ENCODE measurements at regions not wholly inside any gene's neighbourhood (a gene's known extent, or its start where the extent isn't known, plus 50 kb on each side); places are given as distances from the start of the nearest gene placed in this dataset.

DNA sequence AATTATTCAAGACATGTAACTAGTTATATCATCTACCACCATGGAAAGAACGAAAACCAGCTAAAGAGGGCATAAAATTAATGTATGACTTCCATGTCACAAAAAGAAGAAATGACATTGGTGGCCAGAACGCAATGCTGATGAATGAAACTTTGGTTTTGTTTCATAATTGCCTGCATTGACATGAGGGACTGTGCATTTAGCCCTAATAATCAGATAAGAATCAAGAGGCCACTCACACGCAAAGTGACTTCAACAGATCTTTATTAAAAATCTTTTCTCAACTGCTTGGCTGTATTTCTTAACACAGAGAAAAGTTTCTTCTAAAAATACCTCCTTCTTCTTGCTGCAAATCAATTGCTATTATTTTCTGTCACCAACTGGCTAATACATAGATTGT, 184.7 kb upstream of the RUNX1 start:
- TF ChIP-seq IRF3 (IDR thresholded peaks at IDR 0.05; ENCODE audit: low read depth, low read length) (no peak), USF2 (IDR thresholded peaks at IDR 0.05; ENCODE audit: borderline replicate concordance, low read depth, low read length) (no peak), RFX5 (IDR thresholded peaks at IDR 0.05; ENCODE audit: low read length) (no peak), CTCF (IDR thresholded peaks at IDR 0.05) (no peak), SIN3A (IDR thresholded peaks at IDR 0.05; ENCODE audit: borderline replicate concordance, low read depth, low read length) (no peak), RAD21 (IDR thresholded peaks at IDR 0.05; ENCODE audit: low read length) (no peak), JUND (IDR thresholded peaks at IDR 0.05) (no peak), TCF12 (IDR thresholded peaks at IDR 0.05) (no peak), GATA2 (CRISPR knock-in tag; IDR thresholded peaks at IDR 0.05) (no peak), FOXM1 (IDR thresholded peaks at IDR 0.05; ENCODE audit: low read depth) (no peak), RCOR1 (IDR thresholded peaks at IDR 0.05; ENCODE audit: low read length) (no peak), TAF1 (IDR thresholded peaks at IDR 0.05; ENCODE audit: borderline replicate concordance, low read depth, low read length) (no peak), NRF1 (IDR thresholded peaks at IDR 0.05; ENCODE audit: low read depth, low read length) (no peak), MEF2A (IDR thresholded peaks at IDR 0.05; ENCODE audit: borderline replicate concordance, low read depth) (no peak), RXRA (IDR thresholded peaks at IDR 0.05; ENCODE audit: borderline replicate concordance, low read depth) (no peak), POLR2AphosphoS5 (IDR thresholded peaks at IDR 0.05; ENCODE audit: low read depth, low read length) (no peak), MAX (IDR thresholded peaks at IDR 0.05; ENCODE audit: low read depth) (no peak)
- TF ChIP-seq, protein P1, sequence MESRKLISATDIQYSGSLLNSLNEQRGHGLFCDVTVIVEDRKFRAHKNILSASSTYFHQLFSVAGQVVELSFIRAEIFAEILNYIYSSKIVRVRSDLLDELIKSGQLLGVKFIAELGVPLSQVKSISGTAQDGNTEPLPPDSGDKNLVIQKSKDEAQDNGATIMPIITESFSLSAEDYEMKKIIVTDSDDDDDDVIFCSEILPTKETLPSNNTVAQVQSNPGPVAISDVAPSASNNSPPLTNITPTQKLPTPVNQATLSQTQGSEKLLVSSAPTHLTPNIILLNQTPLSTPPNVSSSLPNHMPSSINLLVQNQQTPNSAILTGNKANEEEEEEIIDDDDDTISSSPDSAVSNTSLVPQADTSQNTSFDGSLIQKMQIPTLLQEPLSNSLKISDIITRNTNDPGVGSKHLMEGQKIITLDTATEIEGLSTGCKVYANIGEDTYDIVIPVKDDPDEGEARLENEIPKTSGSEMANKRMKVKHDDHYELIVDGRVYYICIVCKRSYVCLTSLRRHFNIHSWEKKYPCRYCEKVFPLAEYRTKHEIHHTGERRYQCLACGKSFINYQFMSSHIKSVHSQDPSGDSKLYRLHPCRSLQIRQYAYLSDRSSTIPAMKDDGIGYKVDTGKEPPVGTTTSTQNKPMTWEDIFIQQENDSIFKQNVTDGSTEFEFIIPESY (IDR thresholded peaks at IDR 0.05; ENCODE audit: borderline replicate concordance, low read depth), result no peak
- H3K4me3 ChIP-seq (ENCODE audit: low read depth in 2 of 2, low read length in 1 of 2), result no peak overlapping the region
- no peak overlapping the region for H3K9ac ChIP-seq
- CTCF ChIA-PET, result interaction anchor here (0.7 kb wide), 1 partner anchor 20 kb away, joined by 3 read pairs; no protein-coding TSS in a partner anchor
- no peaks in the 10 kb centered on the region for H4K20me1 ChIP-seq (ENCODE audit: insufficient read depth)
- no peaks in the 10 kb centered on the region for H3F3A ChIP-seq (replicated peaks; ENCODE audit: insufficient read depth)
- no peaks in the 10 kb centered on the region for H3K79me2 ChIP-seq (ENCODE audit: insufficient read depth)
- H3K9me2 ChIP-seq, result no peaks in the 10 kb centered on the region
- WGBS (ENCODE audit: low lambda C conversion rate), result 85% methylated on average over 3 of the region's 3 CpGs
- H3K9me3 ChIP-seq, result no peaks in the 10 kb centered on the region
- no peak overlapping the region for H2AFZ ChIP-seq (ENCODE audit: low read depth)
- H3K27ac ChIP-seq (ENCODE audit: low read depth in 2 of 2, low read length in 1 of 2), result no peak overlapping the region
- H3K4me2 ChIP-seq, result no peak overlapping the region
- POLR2A ChIA-PET, result no interaction called here
- H3K36me3 ChIP-seq (replicated peaks in 1 of 2; ENCODE audit: control insufficient read depth in 1 of 2, insufficient read depth in 2 of 2, low read length in 1 of 2), result no peaks in the 10 kb centered on the region
- H3K4me1 ChIP-seq (ENCODE audit: control insufficient read depth in 1 of 2, insufficient read depth in 2 of 2, low read depth in 1 of 2, low read length in 1 of 2), result peaks cover 0 to 2% of the 10 kb centered on the region in 2 experiments; a peak in 2 of 4 replicates
- H3K27me3 ChIP-seq (ENCODE audit: insufficient read depth), result no peaks in the 10 kb centered on the region
- no peak for DNase-seq

All from SK-N-SH (cell line).